HepG2 (cell line): ENCODE measurements at regions not wholly inside any gene's neighbourhood (a gene's known extent, or its start where the extent isn't known, plus 50 kb on each side); places are given as distances from the start of the nearest gene placed in this dataset.
A peak's percentile ranks its signal among the peaks of the same experiment; 100 is the strongest.

Experiments
- E2F1 ChIP-seq: sonication (generic); formaldehyde crosslinking; IDR thresholded peaks from 2 replicates; pipeline ENCODE4 v1.5.0; 2020; ENCODE audit warnings: missing genetic modification reagents
- FOXA1 ChIP-seq, 2 experiments: fragments of 450-650 bp in 1 of 2; sonication (generic) in 1 of 2; formaldehyde crosslinking in 1 of 2; IDR thresholded peaks; 2 replicates each; pipeline versions ENCODE4 v1.4.0 to v1.6.1; 2016 to 2020; ENCODE audit warnings: missing genetic modification reagents in 1 of 2
- FOXO4 ChIP-seq: sonication (generic); formaldehyde crosslinking; conservative IDR thresholded peaks from 2 replicates; pipeline ENCODE4 v1.8.1; 2023; ENCODE audit warnings: missing genetic modification reagents
- IKZF5 ChIP-seq: IDR thresholded peaks from 2 replicates; pipeline ENCODE4 v1.6.1; 2018; ENCODE audit warnings: missing genetic modification reagents, mild to moderate bottlenecking, missing compliant biosample characterization
- ISX ChIP-seq: sonication (generic); formaldehyde crosslinking; conservative IDR thresholded peaks from 2 replicates; pipeline ENCODE4 v1.5.0; 2020; ENCODE audit warnings: missing genetic modification reagents
- JARID2 ChIP-seq: sonication (generic); formaldehyde crosslinking; IDR thresholded peaks from 2 replicates; pipeline ENCODE4 v1.8.1; 2023; ENCODE audit warnings: missing genetic modification reagents, inconsistent platforms; ENCODE audit not compliant: insufficient replicate concordance
- KDM3A ChIP-seq: IDR thresholded peaks from 2 replicates; pipeline ENCODE4 v1.6.1; 2018; ENCODE audit warnings: low read depth, missing compliant biosample characterization
- NCOA2 ChIP-seq: sonication (generic); formaldehyde crosslinking; IDR thresholded peaks from 2 replicates; pipeline ENCODE4 v1.8.0; 2022; ENCODE audit warnings: inconsistent platforms
- NR1H2 ChIP-seq: sonication (generic); formaldehyde crosslinking; IDR thresholded peaks from 2 replicates; pipeline ENCODE4 v1.8.1; 2022; ENCODE audit warnings: low read depth, missing genetic modification reagents, borderline replicate concordance
- RBFOX2 ChIP-seq: fragments of 200-400 bp; formaldehyde crosslinking; IDR thresholded peaks from 2 replicates; pipeline ENCODE4 v1.6.1; 2017; ENCODE audit warnings: low read depth, mild to moderate bottlenecking, low read length
- SP5 ChIP-seq: IDR thresholded peaks from 2 replicates; pipeline ENCODE4 v1.6.1; 2016; ENCODE audit warnings: low read depth, borderline replicate concordance
- THRA ChIP-seq: sonication (generic); formaldehyde crosslinking; IDR thresholded peaks from 2 replicates; pipeline ENCODE4 v1.4.0; 2020; ENCODE audit warnings: missing genetic modification reagents, borderline replicate concordance
- USF2 ChIP-seq, 2 experiments: sonication (generic) in 1 of 2; formaldehyde crosslinking in 1 of 2; IDR thresholded peaks; 2 replicates each; pipeline versions ENCODE4 v1.5.1 to v1.6.1; 2011 to 2020; ENCODE audit warnings: borderline replicate concordance in 1 of 2, low read depth in 1 of 2, low read length in 1 of 2, mild to moderate bottlenecking in 1 of 2, missing genetic modification reagents in 1 of 2, moderate library complexity in 1 of 2
- YEATS4 ChIP-seq: sonication (generic); formaldehyde crosslinking; IDR thresholded peaks from 2 replicates; pipeline ENCODE4 v1.4.0; 2020; ENCODE audit warnings: missing genetic modification reagents, borderline replicate concordance
- ZKSCAN5 ChIP-seq: sonication (generic); formaldehyde crosslinking; IDR thresholded peaks from 2 replicates; pipeline ENCODE4 v1.5.1; 2020; ENCODE audit warnings: mild to moderate bottlenecking, missing genetic modification reagents
- ZMYM4 ChIP-seq: sonication (generic); formaldehyde crosslinking; IDR thresholded peaks from 2 replicates; pipeline ENCODE4 v1.8.1; 2023; ENCODE audit warnings: mild to moderate bottlenecking, missing genetic modification reagents
- ZNF124 ChIP-seq: sonication (generic); formaldehyde crosslinking; IDR thresholded peaks from 2 replicates; pipeline ENCODE4 v1.4.0; 2020; ENCODE audit warnings: missing genetic modification reagents
- ZNF556 ChIP-seq: sonication (generic); formaldehyde crosslinking; IDR thresholded peaks from 2 replicates; pipeline ENCODE4 v1.4.0; 2020; ENCODE audit warnings: mild to moderate bottlenecking, missing genetic modification reagents, borderline replicate concordance
- ZNF652 ChIP-seq: IDR thresholded peaks from 2 replicates; pipeline ENCODE4 v1.6.1; 2016; ENCODE audit warnings: low read depth, borderline replicate concordance
- ZNF672 ChIP-seq: sonication (generic); formaldehyde crosslinking; IDR thresholded peaks from 2 replicates; pipeline ENCODE4 v1.8.1; 2022; ENCODE audit warnings: missing genetic modification reagents

- TF ChIP-seq ZNF124 (CRISPR knock-in tag) (0 out of 2 replicates have a peak, but pooled peaks have one; percentile 39), FOXO4 (no peak), FOXA1 (IDR thresholded peaks at IDR 0.05) (no peak), FOXA1 (CRISPR knock-in tag; IDR thresholded peaks at IDR 0.05) (no peak), ZNF652 (CRISPR knock-in tag) (no peak), NCOA2 (CRISPR knock-in tag) (no peak), IKZF5 (CRISPR knock-in tag) (0 out of 2 replicates have a peak, but pooled peaks have one; percentile 27), ZMYM4 (no peak), JARID2 (CRISPR knock-in tag) (peak; percentile 6), THRA (CRISPR knock-in tag) (peak; percentile 12; the same call in 1 of the 2 replicates), SP5 (CRISPR knock-in tag) (0 out of 2 replicates have a peak, but pooled peaks have one; percentile 34), RBFOX2 (peak; percentile 85), KDM3A (0 out of 2 replicates have a peak, but pooled peaks have one; percentile 38), ISX (CRISPR knock-in tag) (no peak), ZNF556 (CRISPR knock-in tag) (0 out of 2 replicates have a peak, but pooled peaks have one; percentile 5), USF2 (IDR thresholded peaks at IDR 0.05; ENCODE audit: low read depth, low read length) (no peak), USF2 (CRISPR knock-in tag; IDR thresholded peaks at IDR 0.05; ENCODE audit: borderline replicate concordance) (no peak), ZKSCAN5 (CRISPR knock-in tag) (no peak), E2F1 (no peak), YEATS4 (peak; percentile 0), NR1H2 (CRISPR knock-in tag) (no peak; the same call in 1 of the 2 replicates), ZNF672 (CRISPR knock-in tag) (peak; percentile 100)
Measured at GRCh38 chr17:72591289-72592241, 470.7 kb downstream of the SOX9 start (continued).
